GM19043 (cell line): ENCODE measurements at regions not wholly inside any gene's neighbourhood (a gene's known extent, or its start where the extent isn't known, plus 50 kb on each side); places are given as distances from the start of the nearest gene placed in this dataset.
"Not testable (repeated sequence)": the region's sequence is repeated elsewhere in the genome, so short reads cannot be mapped to it uniquely, and the experiment has no call there.

Experiments used
- ATAC-seq: cut with Tn5 transposase; IDR thresholded peaks from one replicate; pipeline ENCODE4 v1.9.1; 2021; ENCODE audit warnings: low read depth; ENCODE audit not compliant: unreplicated experiment

DNA sequence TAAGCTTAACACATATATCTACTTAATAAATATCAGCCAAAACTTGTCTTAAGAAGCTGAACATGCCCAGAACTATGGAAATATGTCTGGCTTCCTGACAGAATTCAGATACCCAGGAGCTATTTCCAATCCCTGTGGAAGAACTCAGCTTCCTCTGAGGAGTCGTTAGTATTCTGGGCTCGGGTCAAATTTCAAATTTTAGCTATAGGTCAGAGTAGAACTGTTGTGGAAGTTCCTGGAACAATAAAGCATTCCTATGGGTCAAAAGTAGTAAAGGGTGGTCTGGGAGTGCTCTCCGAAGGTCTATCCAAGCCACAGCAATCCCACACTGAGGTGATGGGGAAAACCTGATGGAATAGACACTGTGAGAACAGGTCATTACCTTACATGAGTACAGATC, 342.7 kb upstream of the CHST9 start:
- ATAC-seq, result no peak

DNA sequence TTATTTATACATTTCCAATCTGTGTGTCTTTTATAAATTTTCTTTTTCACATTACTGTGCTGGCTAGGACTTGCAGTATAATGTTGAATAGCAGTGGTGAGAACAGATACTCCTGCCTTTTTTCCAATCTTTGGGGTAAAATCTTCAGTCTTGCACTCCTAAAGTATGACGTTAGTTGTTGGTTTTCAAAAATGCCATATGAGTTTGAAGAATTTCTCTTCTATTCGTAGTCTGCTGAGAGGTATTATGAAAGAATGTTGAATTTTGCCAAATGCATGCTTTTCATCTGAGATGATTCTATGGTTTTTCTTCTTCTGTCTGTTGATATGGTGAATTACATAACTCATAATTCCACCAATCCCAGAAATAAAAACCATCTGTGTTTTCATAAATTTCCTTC, 335.3 kb upstream of the CHST9 start:
- no peak for ATAC-seq

DNA sequence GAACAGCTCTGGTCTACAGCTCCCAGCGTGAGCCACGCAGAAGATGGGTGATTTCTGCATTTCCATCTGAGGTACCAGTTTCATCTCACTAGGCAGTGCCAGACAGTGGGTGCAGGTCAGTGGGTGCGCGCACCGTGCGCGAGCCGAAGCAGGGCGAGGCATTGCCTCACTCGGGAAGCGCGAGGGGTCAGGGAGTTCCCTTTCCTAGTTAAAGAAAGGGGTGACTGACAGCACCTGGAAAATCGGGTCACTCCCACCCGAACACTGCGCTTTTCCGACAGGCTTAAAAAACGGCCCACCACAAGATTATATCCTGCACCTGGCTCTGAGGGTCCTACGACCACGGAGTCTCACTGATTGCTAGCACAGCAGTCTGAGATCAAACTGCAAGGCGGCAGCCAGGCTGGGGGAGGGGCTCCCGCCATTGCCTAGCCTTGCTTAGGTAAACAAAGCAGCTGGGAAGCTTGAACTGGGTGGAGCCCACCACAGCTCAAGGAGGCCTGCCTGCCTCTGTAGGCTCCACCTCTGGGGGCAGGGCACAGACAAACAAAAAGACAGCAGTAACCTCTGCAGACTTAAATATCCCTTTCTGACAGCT, 325.0 kb upstream of the CHST9 start:
- ATAC-seq, result not testable (repeated sequence)

DNA sequence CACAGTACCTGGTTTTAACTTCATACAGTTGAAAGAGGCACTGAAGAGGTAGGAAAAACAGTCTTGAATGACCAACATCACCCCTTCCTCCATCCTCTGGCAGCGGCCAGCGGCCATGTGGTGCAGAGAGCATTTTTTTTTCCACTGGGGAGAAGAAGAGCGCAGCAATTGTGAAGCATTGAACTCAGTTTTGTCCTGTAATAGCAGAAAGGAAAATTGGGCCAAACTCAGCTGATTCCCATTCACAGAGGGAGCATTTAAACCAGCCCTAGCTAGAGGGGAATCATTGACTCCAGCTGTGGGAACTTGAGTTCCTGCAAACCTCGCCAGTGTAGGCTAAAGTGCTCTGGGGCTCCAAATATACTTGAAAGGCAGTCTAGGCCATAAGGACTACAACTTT, 316.6 kb upstream of the CHST9 start:
- ATAC-seq, result no peak

DNA sequence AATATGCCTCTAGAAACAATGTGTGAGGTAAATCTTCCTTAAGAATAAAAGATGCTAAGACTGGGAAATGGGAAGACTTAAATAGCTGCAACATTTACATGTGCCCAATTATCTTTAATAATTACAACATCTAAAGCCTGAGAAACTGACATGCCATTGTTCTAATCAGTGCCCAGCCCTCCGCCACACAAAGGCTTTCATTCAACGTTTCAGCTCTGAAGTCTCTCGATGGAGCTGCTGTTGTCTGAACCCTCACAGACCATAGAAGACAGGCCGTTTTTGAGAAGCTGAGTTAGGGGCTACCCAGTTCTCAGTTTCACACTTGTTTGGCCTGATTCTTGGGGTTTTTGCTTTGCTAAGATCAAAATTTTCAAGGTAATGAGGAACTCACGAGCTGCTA, 315.4 kb upstream of the CHST9 start:
- ATAC-seq, result no peak

DNA sequence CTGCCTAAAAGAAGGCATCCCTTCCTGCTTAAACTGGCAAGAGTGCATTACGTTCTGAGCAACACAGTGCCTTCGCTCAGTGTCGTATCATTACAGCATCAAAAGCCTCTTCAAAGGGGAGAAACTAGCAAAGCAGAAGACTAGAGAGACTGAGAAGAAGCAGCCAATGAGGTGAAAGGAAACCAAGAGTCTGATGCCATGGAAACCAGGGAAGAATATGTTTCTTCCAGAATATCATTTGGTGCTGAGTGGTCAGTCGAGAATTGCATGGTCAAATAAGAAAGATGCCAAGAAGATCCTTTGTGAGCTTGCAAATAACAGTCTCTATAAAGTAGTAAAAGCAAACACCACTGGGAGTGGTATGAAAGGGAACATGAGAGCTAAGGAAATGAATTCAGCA, 312.1 kb upstream of the CHST9 start:
- ATAC-seq, result no peak

DNA sequence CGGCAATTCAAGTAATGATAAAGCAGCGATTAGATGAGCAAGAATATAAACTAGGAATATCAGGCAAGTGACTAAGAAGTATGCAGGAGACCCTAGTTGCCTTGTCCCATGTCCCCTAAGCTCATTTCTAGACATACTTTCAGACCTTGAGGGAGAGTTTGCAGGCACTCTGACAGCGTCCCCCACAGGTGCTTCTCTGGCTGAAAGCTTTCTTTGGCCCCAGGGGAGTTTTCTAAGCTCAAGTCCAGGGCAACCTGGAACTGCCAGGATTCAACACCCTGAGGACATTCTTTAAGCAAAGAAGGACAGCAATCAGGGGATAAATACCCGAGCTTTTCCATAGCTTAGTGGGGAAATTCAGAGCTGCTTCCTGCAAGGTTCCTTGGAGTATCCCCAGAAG, 308.1 kb upstream of the CHST9 start:
- no peak for ATAC-seq

DNA sequence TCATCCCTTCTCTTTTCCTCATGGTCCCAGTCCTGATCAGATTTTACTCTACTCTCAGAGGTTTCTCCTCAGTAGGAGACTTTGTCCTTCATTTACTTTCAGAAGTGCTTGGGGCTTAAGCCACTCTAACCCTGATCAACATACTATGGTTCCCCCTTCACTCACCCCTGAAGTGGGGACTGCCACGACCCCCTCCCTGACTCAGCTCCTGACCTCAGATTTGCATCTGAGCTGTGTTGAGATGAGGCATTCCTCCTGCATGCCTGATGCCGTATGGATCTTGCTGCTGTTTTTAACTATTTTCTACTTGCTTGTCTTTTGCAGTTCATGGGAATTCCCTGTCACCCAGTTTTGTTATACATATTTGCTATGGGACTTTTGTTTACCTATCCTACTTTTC, 306.7 kb upstream of the CHST9 start:
- no peak for ATAC-seq

DNA sequence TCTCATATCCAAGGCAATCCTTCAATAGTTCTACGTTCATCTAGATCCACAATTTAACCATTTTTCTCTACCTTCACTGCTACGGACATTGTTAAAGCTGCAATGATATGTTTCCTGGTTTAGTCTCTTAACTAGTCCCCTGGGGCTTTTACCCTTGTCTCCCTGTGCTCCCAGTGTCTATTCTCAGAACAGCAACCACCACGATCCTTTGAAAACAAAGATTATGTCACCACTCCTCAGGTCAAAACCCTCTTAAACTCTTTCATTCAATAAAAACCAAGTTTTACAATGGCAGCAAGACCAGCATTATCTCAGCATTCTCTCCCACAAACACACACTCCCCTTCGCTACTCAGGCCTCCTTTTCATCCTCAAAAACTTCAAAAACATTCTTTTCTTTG, 298.2 kb upstream of the CHST9 start:
- no peak for ATAC-seq

DNA sequence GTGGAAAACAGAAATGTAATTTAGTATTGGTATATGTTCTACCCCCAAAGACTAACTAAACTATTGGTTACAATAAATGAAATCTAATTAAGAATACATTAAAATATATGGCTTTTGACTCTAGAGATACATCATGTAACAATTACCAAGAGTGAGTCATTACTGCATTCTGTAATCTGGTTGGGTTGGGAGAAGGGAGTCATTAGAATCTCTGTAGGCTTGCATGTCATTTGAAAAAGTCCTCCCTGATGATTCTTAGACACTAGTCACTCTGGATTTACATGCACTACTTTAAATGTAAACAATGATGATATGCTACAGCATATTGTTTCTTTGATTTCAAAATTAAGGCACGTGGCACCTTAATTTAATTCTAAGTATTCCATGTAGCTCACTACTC, 293.4 kb upstream of the CHST9 start:
- ATAC-seq, result no peak

DNA sequence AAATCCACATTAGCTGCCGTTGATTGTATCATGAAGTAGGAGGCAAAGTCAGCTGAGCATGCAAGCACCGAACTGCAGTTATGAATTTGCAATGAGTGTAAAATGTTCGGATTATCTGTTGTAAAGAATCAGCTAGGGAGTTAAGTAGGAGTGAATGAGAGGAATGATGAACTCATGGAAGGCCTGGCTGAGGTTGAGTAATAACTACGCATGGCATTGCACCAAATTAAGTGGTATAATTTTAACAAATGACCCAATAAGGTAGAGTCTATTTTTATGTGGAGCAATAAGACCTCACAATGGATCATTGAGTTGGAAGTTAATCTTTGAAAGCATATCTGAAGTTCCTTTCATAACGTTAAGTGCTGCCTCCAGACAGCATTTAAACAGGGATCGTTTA, 288.2 kb upstream of the CHST9 start:
- no peak for ATAC-seq

DNA sequence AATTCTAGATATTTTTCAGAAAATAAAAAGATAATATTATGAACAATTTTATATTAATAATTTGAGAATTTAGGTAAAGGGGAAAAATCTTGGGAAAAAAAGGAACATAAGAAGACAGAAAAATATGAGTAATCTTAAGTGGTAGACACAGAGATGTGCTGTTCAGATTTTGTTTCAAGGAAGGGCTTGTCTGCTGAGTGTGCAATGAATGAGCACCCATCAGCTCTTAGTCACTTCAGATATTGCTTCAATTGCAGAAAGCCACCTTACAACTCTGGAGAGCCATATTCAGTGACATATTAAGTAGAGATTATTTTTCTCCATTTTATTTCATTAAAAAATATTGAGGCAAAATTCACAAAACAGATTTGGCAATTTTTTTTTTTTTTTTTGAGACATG, 282.0 kb upstream of the CHST9 start:
- ATAC-seq, result no peak

DNA sequence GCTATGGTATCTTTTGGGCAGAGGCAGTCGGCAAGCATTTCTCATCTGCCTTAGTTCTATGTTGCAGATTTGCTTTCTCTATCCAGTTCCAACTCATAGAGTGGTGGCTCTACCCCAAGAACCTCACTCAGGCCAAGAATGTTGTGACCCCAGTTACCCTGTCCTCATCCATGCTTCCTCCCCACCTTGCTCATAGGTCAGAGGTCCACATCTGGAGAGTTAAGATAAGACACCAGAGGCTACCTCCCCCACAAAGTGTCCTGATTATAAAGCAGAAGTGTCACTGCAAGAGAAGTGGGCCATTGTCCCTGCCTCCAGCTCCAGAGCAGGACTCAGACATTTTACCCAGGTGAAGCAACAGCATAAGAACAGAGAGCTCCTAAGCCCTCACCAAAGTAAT, 276.8 kb upstream of the CHST9 start:
- ATAC-seq, result no peak

DNA sequence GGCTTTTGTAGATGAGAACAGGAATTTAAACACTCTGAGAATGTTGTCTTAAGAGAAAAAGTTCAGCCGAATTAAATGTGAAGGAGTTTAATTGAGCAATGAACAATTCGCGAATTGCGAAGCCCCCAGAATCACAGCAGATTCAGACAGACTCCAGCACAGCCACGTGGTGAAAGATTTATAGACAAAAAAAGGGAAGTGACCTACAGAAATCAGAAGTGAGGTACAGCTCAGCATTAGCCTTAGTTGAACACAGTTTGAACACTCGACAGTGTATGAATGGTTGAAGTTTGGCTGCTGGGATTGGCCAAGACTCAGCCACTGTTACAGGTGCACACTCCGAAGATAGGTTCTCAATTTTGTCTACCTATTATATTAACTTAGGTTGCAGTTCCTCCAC, 264.0 kb upstream of the CHST9 start:
- ATAC-seq, result no peak

DNA sequence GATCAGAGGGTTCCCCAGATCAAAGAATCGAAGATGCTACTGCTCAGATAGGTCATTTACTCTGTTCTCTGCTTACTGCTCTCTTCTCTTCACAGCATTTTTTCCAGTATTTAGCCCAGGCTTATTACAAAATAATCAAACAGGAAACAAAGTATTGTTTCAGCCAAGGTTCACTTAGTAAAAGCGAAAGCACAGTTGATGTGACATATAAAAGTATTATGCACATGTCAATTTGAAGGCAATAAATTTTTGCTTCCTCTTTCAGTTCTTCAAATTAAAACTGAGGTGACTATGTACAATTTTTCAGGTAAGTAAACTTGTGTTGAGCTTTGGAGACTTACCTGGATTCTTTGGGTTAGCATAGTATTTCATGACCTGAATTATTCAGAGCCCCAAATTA, 262.8 kb upstream of the CHST9 start:
- no peak for ATAC-seq

DNA sequence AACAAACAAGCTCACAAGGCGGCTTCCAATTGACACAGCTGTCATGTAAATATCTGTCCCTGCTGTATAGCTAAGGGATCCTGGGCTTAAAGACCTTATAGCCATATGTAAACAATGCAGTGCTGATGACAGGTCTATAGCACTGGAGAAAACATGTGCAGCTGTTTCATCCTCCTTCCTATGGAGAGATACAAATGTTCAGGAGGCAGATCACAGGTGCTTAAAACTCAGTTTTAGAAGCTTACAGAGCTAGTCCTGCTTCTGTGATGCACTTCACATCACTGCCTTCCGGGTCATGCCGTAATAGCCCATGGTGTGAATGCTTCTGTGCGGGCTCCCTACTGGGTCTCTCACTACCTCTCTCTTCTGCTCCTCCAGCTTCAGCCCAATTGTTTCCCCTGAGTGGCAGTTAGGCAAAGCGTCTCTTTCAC, 262.4 kb upstream of the CHST9 start:
- ATAC-seq, result no peak

DNA sequence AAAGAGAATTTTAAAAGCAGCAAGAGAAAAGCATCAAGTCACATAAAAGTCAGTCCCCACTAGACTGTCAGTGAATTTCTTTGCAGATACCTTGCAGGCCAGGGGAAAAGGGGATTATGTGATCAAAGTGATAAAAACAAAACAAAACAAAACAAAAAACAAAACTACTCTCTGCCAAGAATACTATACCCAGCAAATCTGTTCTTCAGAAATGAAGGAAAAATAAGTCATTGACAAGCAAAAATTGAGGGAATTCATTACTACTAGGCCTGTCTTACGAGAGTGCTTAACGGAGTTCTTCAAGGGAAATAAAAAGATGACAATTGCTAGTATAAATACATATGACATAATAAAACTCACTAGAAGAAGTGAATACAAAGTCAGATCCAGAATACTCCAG, 245.5 kb upstream of the CHST9 start:
- ATAC-seq, result no peak

DNA sequence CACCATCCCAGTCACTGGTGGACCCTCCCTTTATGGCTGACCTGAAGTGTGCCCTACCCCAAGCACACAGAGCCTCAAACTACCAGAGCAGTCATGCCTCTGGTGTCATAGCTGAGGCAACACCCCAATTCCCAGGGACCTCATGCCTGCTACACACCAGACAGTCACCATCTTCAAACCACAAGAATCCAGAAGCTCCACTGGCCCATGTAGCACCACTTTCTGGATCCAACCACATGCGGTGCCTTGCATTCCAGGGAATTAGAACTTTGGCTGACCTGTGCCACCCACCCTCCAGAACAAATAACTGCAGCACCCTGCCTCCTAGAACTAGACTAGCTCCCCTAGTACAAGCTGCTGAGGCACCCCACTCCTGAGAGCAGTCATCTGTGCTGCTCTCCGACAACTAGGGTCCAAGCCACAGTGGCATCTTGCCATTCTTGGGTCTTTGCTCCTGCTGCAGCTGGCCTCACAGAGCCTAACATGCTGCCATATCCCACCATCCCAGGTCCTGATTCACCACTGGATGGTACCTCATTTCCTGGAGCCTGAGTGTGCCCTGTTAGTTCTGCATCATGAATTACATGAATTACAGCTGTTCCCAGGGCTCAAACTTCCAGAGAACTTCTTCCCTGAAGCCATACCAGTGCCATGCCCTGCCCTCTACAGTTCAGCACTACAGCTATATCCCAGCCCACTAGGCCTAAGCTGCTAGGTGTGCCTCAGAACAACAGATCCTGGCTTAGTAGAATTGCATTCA, 243.8 kb upstream of the CHST9 start:
- no peak for ATAC-seq

DNA sequence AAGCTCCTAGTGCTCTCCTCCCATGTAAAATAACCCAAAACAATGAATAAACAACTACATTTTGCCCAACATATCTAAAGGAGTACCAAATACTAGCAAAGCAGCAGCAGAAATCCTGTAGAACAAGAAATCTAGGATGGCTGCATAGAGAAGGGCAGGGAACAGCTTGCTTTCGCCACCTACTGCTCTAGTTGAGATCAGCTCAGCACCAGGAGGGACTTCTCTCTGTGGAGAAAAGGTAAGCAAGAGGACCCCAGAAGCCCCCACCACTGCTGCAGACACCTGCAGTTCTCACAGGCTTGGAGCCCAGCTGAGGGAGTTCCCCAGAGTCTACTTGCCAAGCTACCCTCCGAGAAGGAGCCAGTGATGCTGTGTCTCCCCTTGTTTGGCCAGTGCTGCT, 243.0 kb upstream of the CHST9 start:
- no peak for ATAC-seq

DNA sequence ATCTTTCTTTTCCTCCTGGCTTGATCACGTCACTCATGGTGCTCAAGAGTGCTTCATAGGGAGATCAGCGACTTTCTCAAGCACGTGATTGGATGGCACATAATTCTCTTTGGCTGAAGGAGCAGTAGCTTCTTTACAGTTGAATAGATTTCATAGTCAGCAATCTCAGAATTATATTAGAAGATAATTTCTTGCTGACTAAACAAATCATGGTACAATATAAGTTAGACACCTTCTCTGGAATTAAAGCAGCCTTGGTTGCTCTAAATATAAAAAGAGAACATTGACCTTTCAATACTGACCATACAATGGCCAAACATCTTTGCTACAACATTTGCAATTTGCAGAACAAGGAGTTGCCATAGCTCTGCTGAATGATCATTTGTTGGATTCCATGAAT, 238.5 kb upstream of the CHST9 start:
- ATAC-seq, result no peak

DNA sequence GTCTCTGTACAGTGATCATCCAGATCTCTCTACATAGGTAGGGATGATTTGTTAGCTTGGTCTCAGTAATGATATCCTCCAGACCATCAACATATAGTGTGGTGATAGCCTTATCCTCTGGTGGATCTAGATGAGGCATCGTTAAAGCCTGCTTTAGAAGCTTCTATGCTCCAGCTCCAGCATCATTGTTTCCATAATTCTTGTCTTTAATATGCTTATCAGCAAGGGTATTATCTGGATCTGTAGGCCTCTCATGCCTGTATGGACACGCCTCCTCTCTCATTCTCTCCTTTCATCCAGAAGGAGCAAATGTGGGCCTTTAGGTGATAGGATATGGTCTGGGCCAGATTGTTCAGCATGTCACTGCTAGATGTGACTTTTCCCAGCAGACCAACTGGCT, 234.5 kb upstream of the CHST9 start:
- ATAC-seq, result no peak

DNA sequence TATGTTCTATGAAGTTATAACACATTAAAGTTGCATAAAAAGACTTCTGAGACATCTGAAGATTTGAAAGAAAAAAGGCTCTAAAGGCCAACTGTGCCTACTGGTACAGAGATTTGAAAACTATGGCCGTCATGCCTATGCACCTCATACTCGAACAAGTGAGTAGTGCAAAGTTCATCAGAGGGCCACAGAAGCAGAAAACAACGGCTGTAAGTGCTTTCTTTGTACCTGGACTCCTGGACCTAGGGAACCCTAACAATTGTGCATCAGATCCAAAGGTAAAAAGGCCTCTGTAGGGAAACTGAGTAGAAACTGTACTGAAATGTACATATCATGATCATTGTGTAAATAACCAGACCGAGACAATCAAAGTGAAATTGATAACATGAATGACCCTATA, 230.4 kb upstream of the CHST9 start:
- ATAC-seq, result no peak

DNA sequence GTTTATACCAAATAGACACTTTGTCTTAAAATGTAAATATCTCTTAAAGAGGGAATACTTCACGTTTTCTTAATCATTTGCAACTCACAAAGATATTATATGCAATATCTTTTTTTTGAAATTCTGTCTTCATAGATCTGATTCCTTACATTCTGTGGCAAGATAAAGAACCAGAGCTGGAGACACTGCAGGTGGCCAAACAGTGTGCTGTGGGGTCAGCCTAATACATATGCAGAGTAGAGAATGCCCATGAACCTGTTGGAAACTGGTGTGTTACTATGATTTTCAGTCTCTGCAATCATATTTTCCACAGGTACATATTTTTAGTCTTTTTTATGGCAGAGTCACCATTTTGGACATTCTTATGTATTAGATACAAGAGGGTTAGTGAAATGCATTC, 229.6 kb upstream of the CHST9 start:
- no peak for ATAC-seq
